Sciatic nerve (tissue), 2 donors: ENCODE measurements at regions not wholly inside any gene's neighbourhood (a gene's known extent, or its start where the extent isn't known, plus 50 kb on each side); places are given as distances from the start of the nearest gene placed in this dataset.

Experiments used
- ATAC-seq: fragments of 200-7000 bp; cut with Tn5 transposase; one replicate; pipeline ENCODE4 v1.9.1; 2020; ENCODE audit warnings: mild to moderate bottlenecking, moderate library complexity
- DNase-seq: peaks from one replicate; pipeline ENCODE4 v3.0.0-alpha.2; 2020; ENCODE audit warnings: low spot score
- intact Hi-C: fragments of 100-400 bp; cut with DNase I; formaldehyde crosslinking; loops from one replicate; pipeline ENCODE4 v1.14.2; 2022
- donor health status: DM: no; HTN: no; CAD: no.
- donor health status: DM: no; HTN: no; CAD: no.

- no peak for DNase-seq
- ATAC-seq, result peak; percentile 80
- intact Hi-C loops, result no loop called here
Observed at GRCh38 chr5:173714551-173715428, 98.3 kb upstream of the BOD1 start.

- intact Hi-C loops, result no loop called here
Observed at GRCh38 chr5:173715607-173716006, 99.2 kb upstream of the BOD1 start.

GRCh38 chr5:173716058-173716682 is 99.7 kb upstream of the BOD1 start:
- intact Hi-C loops, result no loop called here
- ATAC-seq, result no peak
- no peak for DNase-seq

More at GRCh38 chr5:173715607-173716006, 99.2 kb upstream of the BOD1 start:
- ATAC-seq (no peak), DNase-seq (no peak)

GRCh38 chr5:173717959-173718358 is 101.5 kb upstream of the BOD1 start:
- no peak for ATAC-seq
- intact Hi-C loops, result no loop called here
- DNase-seq, result no peak

- intact Hi-C loops, result no loop called here
- DNase-seq, result no peak
- no peak for ATAC-seq
Observed at GRCh38 chr5:173718469-173718868, 102.0 kb upstream of the BOD1 start.

- ATAC-seq (peak; percentile 82), DNase-seq (no peak)
- intact Hi-C loops, result no loop called here
Observed at GRCh38 chr5:173719731-173720082, 103.3 kb upstream of the BOD1 start.

GRCh38 chr5:173720286-173720952 is 104.0 kb upstream of the BOD1 start:
- intact Hi-C loops, result no loop called here
- DNase-seq (no peak), ATAC-seq (no peak)

GRCh38 chr5:173720953-173721600 is 104.6 kb upstream of the BOD1 start:
- no peak for DNase-seq
- ATAC-seq, result peak; percentile 31
- intact Hi-C loops, result no loop called here

GRCh38 chr5:173721601-173722232 is 105.3 kb upstream of the BOD1 start:
- no peak for ATAC-seq

GRCh38 chr5:173726846-173727557 is 110.6 kb upstream of the BOD1 start:
- no peak for DNase-seq
- no peak for ATAC-seq
- intact Hi-C loops, result no loop called here

More at GRCh38 chr5:173721601-173722232, 105.3 kb upstream of the BOD1 start:
- intact Hi-C loops, result no loop called here
- no peak for DNase-seq

GRCh38 chr5:173727839-173728778 is 111.7 kb upstream of the BOD1 start:
- DNase-seq, result no peak
- no peak for ATAC-seq
- intact Hi-C loops, result no loop called here

GRCh38 chr5:173729079-173729765 is 112.8 kb upstream of the BOD1 start:
- intact Hi-C loops, result no loop called here
- no peak for ATAC-seq
- no peak for DNase-seq

- no peak for ATAC-seq
- intact Hi-C loops, result no loop called here
- no peak for DNase-seq
Observed at GRCh38 chr5:173730632-173731298, 114.3 kb upstream of the BOD1 start.

GRCh38 chr5:173733021-173733420 is 116.6 kb upstream of the BOD1 start:
- intact Hi-C loops, result no loop called here
- no peak for ATAC-seq
- no peak for DNase-seq

GRCh38 chr5:173733425-173733824 is 117.0 kb upstream of the BOD1 start:
- no peak for ATAC-seq

GRCh38 chr5:173733831-173734501 is 117.5 kb upstream of the BOD1 start:
- ATAC-seq (peak; percentile 13), DNase-seq (no peak)
- intact Hi-C loops, result no loop called here

More at GRCh38 chr5:173733425-173733824, 117.0 kb upstream of the BOD1 start:
- intact Hi-C loops, result no loop called here
- DNase-seq, result no peak
